H1 (cell line): ENCODE measurements at regions not wholly inside any gene's neighbourhood (a gene's known extent, or its start where the extent isn't known, plus 50 kb on each side); places are given as distances from the start of the nearest gene placed in this dataset.

ENCODE experiments used
- CTCF ChIA-PET: fragments of 300-600 bp; sonication (Branson Sonifier 250); formaldehyde crosslinking; loops from one replicate; lab custom pipeline; 2021; ENCODE audit not compliant: partially characterized antibody; lab: Charles Lee
- POLR2A ChIA-PET: fragments of 300-600 bp; sonication (Branson Sonifier 250); formaldehyde crosslinking; loops from one replicate; lab custom pipeline; 2021; ENCODE audit warnings: inconsistent platforms; ENCODE audit not compliant: partially characterized antibody; lab: Charles Lee
- DNase-seq, 2 experiments: peaks; one replicate each; pipeline versions ENCODE4 v3.0.0 to v3.0.0-alpha.2; 2010 to 2022; ENCODE audit warnings: low spot score in 2 of 2, low read depth in 1 of 2, mixed read lengths in 1 of 2
- FAIRE-seq: peaks from 2 replicates; lab custom pipeline; 2011; peaks lifted over from hg19 to GRCh38; lab: Jason Lieb, UNC
- H2AFZ ChIP-seq: 2 replicates; pipeline ENCODE4 v1.8.1; 2012; ENCODE audit warnings: low read length, inconsistent platforms
- H2AK5ac ChIP-seq: 2 replicates; pipeline ENCODE4 v1.6.1; 2013; ENCODE audit warnings: low read depth, low read length
- H2BK120ac ChIP-seq: replicated peaks from 2 replicates; pipeline ENCODE3; 2013; ENCODE audit warnings: low read depth, low read length, inconsistent platforms
- H2BK12ac ChIP-seq: 2 replicates; pipeline ENCODE4 v1.6.1; 2013; ENCODE audit warnings: low read depth, low read length
- H2BK15ac ChIP-seq: 2 replicates; pipeline ENCODE4 v1.6.1; 2013; ENCODE audit warnings: low read length
- H2BK20ac ChIP-seq: 2 replicates; pipeline ENCODE4 v1.6.1; 2013; ENCODE audit warnings: low read length
- H2BK5ac ChIP-seq: 2 replicates; pipeline ENCODE4 v1.6.1; 2013; ENCODE audit warnings: low read depth, low read length
- H3K14ac ChIP-seq: 2 replicates; pipeline ENCODE4 v1.6.1; 2013; ENCODE audit warnings: inconsistent platforms; ENCODE audit not compliant: insufficient read length
- H3K18ac ChIP-seq: 2 replicates; pipeline ENCODE4 v1.6.1; 2013; ENCODE audit warnings: low read length; ENCODE audit errors: extremely low read depth
- H3K23ac ChIP-seq: 2 replicates; pipeline ENCODE4 v1.6.1; 2013; ENCODE audit warnings: inconsistent platforms; ENCODE audit not compliant: insufficient read length
- H3K23me2 ChIP-seq: 2 replicates; pipeline ENCODE4 v1.6.1; 2013; ENCODE audit warnings: low read depth, low read length
- H3K27ac ChIP-seq: 2 replicates; pipeline ENCODE4 v1.6.1; 2011; ENCODE audit warnings: low read depth, low read length, inconsistent platforms
- H3K27me3 ChIP-seq, 4 experiments: replicated peaks in 1 of 4; 1 replicate in 1 of 4; 2 replicates in 3 of 4; pipeline versions ENCODE4 v1.6.1 to v1.8.1; 2011 to 2013; ENCODE audit warnings: low read length in 3 of 4, mild to moderate bottlenecking in 3 of 4, inconsistent platforms in 2 of 4, mixed read lengths in 2 of 4, moderate library complexity in 1 of 4; ENCODE audit not compliant: control insufficient read depth in 3 of 4, insufficient read depth in 3 of 4; ENCODE audit errors: extremely low read depth in 1 of 4
- H3K36me3 ChIP-seq, 4 experiments: 2 replicates each; pipeline versions ENCODE4 v1.6.1 to v1.8.1; 2011 to 2013; ENCODE audit warnings: mild to moderate bottlenecking in 4 of 4, low read length in 3 of 4, moderate library complexity in 2 of 4, control low read depth in 1 of 4, inconsistent platforms in 1 of 4; ENCODE audit not compliant: insufficient read depth in 4 of 4, control insufficient read depth in 2 of 4
- H3K4ac ChIP-seq: replicated peaks from 2 replicates; pipeline ENCODE3; 2013; ENCODE audit warnings: low read length, low read depth, mixed read lengths, inconsistent platforms; ENCODE audit not compliant: insufficient read length
- H3K4me1 ChIP-seq, 4 experiments: replicated peaks in 1 of 4; 1 replicate in 1 of 4; 2 replicates in 3 of 4; pipeline versions ENCODE4 v1.6.1 to v1.8.1; 2011 to 2013; ENCODE audit warnings: low read length in 3 of 4, inconsistent platforms in 2 of 4, mixed read lengths in 1 of 4; ENCODE audit not compliant: insufficient read depth in 4 of 4, control insufficient read depth in 3 of 4
- H3K4me2 ChIP-seq, 2 experiments: 2 replicates each; pipeline versions ENCODE4 v1.6.1 to v1.8.1; 2011 to 2013; ENCODE audit warnings: low read depth in 2 of 2, low read length in 2 of 2, control low read depth in 1 of 2, inconsistent platforms in 1 of 2, mild to moderate bottlenecking in 1 of 2; ENCODE audit not compliant: insufficient read depth in 1 of 2
- H3K4me3 ChIP-seq, 4 experiments: fragments of 200-600, 300-600 bp in 1 of 4; sonication (generic), shearing (Covaris generic), sonication (Bioruptor Twin) in 1 of 4; 2 replicates each; pipeline versions ENCODE4 v1.5.1 to v1.8.1; 2011 to 2016; ENCODE audit warnings: low read length in 4 of 4, low read depth in 3 of 4, control low read depth in 2 of 4, inconsistent platforms in 2 of 4, mild to moderate bottlenecking in 2 of 4, mixed read lengths in 1 of 4, moderate library complexity in 1 of 4; ENCODE audit not compliant: insufficient read depth in 2 of 4; ENCODE audit errors: extremely low read depth in 1 of 4
- H3K56ac ChIP-seq: replicated peaks from 2 replicates; pipeline ENCODE3; 2013; ENCODE audit warnings: low read depth, mild to moderate bottlenecking, mixed read lengths, low read length, inconsistent platforms; ENCODE audit not compliant: insufficient read length
- H3K79me1 ChIP-seq: 2 replicates; pipeline ENCODE4 v1.6.1; 2013; ENCODE audit warnings: low read depth, low read length, control low read depth
- H3K79me2 ChIP-seq, 2 experiments: 2 replicates each; pipeline versions ENCODE4 v1.6.1 to v1.8.1; 2012 to 2013; ENCODE audit warnings: low read length in 2 of 2, mild to moderate bottlenecking in 2 of 2, inconsistent platforms in 1 of 2; ENCODE audit not compliant: insufficient read depth in 2 of 2, control insufficient read depth in 1 of 2
- H3K9ac ChIP-seq, 4 experiments: replicated peaks in 1 of 4; 1 replicate in 1 of 4; 2 replicates in 3 of 4; pipeline versions ENCODE4 v1.6.1 to v1.8.1; 2011 to 2013; ENCODE audit warnings: low read depth in 3 of 4, low read length in 3 of 4, control low read depth in 2 of 4, mild to moderate bottlenecking in 2 of 4, moderate library complexity in 2 of 4, inconsistent platforms in 1 of 4; ENCODE audit errors: extremely low read depth in 1 of 4
- H3K9me3 ChIP-seq, 2 experiments: 2 replicates each; pipeline versions ENCODE4 v1.6.1 to v1.8.1; 2012 to 2013; ENCODE audit warnings: mild to moderate bottlenecking in 2 of 2, moderate library complexity in 2 of 2, control low read depth in 1 of 2, inconsistent platforms in 1 of 2, low read depth in 1 of 2, low read length in 1 of 2, mixed read lengths in 1 of 2; ENCODE audit not compliant: insufficient read depth in 2 of 2
- H4K20me1 ChIP-seq, 2 experiments: replicated peaks in 1 of 2; 2 replicates each; pipeline versions ENCODE3 to v1.8.1; 2011 to 2013; ENCODE audit warnings: inconsistent platforms in 2 of 2, low read length in 2 of 2, mild to moderate bottlenecking in 1 of 2; ENCODE audit not compliant: insufficient read depth in 2 of 2, control insufficient read depth in 1 of 2
- H4K5ac ChIP-seq: 2 replicates; pipeline ENCODE4 v1.6.1; 2013; ENCODE audit warnings: low read length, low read depth, mixed read lengths, inconsistent platforms; ENCODE audit not compliant: insufficient read length
- H4K8ac ChIP-seq: 2 replicates; pipeline ENCODE4 v1.8.0; 2013; ENCODE audit warnings: mild to moderate bottlenecking, moderate library complexity, low read length, inconsistent platforms; ENCODE audit not compliant: insufficient read depth; ENCODE audit errors: extremely low read depth
- H4K91ac ChIP-seq: replicated peaks from 2 replicates; pipeline ENCODE3; 2013; ENCODE audit warnings: low read length, mixed read lengths, inconsistent platforms; ENCODE audit not compliant: insufficient read length
- BCL11A ChIP-seq, 2 experiments: IDR thresholded peaks; one replicate each; pipeline ENCODE4 v1.6.1; 2011; ENCODE audit warnings: low read depth in 2 of 2, low read length in 2 of 2, mild to moderate bottlenecking in 2 of 2
- BRCA1 ChIP-seq: IDR thresholded peaks from 2 replicates; pipeline ENCODE4 v1.6.1; 2012; ENCODE audit warnings: low read depth, low read length, improper control_type of control experiment
- CHD1 ChIP-seq: IDR thresholded peaks from 2 replicates; pipeline ENCODE4 v1.6.1; 2012; ENCODE audit warnings: low read depth, low read length, improper control_type of control experiment
- CREB1 ChIP-seq: IDR thresholded peaks from 2 replicates; pipeline ENCODE4 v1.6.1; 2012; ENCODE audit warnings: inconsistent platforms
- GTF2F1 ChIP-seq: IDR thresholded peaks from 2 replicates; pipeline ENCODE4 v1.6.1; 2012; ENCODE audit warnings: low read depth, low read length, improper control_type of control experiment, borderline replicate concordance
- KDM1A ChIP-seq: fragments of 200-600, 300-600 bp; sonication (generic); IDR thresholded peaks from 2 replicates; pipeline ENCODE4 v1.7.1; 2016; ENCODE audit warnings: mild to moderate bottlenecking, low read length, borderline replicate concordance
- NANOG ChIP-seq: IDR thresholded peaks from 2 replicates; pipeline ENCODE4 v1.6.1; 2011; ENCODE audit warnings: low read length, low read depth, mild to moderate bottlenecking, inconsistent platforms; ENCODE audit not compliant: insufficient read depth, poor library complexity, severe bottlenecking
- PHF8 ChIP-seq: fragments of 200-600 bp; sonication (generic); conservative IDR thresholded peaks from 2 replicates; pipeline ENCODE4 v1.7.1; 2012; ENCODE audit warnings: low read depth, mild to moderate bottlenecking, inconsistent platforms, low read length, moderate library complexity
- POLR2A ChIP-seq, 2 experiments: IDR thresholded peaks; 1 replicate in 1 of 2; 2 replicates in 1 of 2; pipeline ENCODE4 v1.6.1; 2011; ENCODE audit warnings: low read depth in 2 of 2, low read length in 2 of 2, mild to moderate bottlenecking in 2 of 2; ENCODE audit errors: control extremely low read depth in 1 of 2
- RXRA ChIP-seq: IDR thresholded peaks from 2 replicates; pipeline ENCODE4 v1.6.1; 2011; ENCODE audit warnings: low read depth, mild to moderate bottlenecking, low read length, moderate library complexity; ENCODE audit not compliant: insufficient read depth
- TAF7 ChIP-seq: optimal IDR thresholded peaks from 2 replicates; pipeline ENCODE3; 2011; ENCODE audit warnings: low read depth, mild to moderate bottlenecking, inconsistent platforms, low read length, moderate library complexity, borderline replicate concordance
- ZNF274 ChIP-seq: IDR thresholded peaks from 2 replicates; pipeline ENCODE4 v1.7.0; 2012; ENCODE audit warnings: low read length, borderline replicate concordance; ENCODE audit errors: extremely low read depth
- WGBS, 2 experiments: shearing (Covaris generic) in 1 of 2; methylation state at CpG; one replicate each; pipeline versions ENCODE4 v1.1.6 to v1.1.7; 2013 to 2015; ENCODE audit warnings: low lambda C conversion rate in 2 of 2, mixed read lengths in 2 of 2, inconsistent platforms in 1 of 2, low coverage in 1 of 2, missing lambda C conversion rate in 1 of 2; ENCODE audit not compliant: insufficient replicate concordance in 2 of 2, insufficient coverage in 1 of 2, insufficient read length in 1 of 2; ENCODE audit errors: extremely low coverage in 1 of 2, missing lambda C conversion rate in 1 of 2; 5-methylcytosine and 5-hydroxymethylcytosine counted together
- TF ChIP-seq, protein P1 (sequence below), 3 experiments: IDR thresholded peaks; 1 replicate in 2 of 3; 2 replicates in 1 of 3; pipeline versions ENCODE4 v1.5.1 to v1.6.1; 2011; ENCODE audit warnings: low read length in 3 of 3, mild to moderate bottlenecking in 3 of 3, inconsistent platforms in 2 of 3, low read depth in 1 of 3, moderate library complexity in 1 of 3; ENCODE audit not compliant: insufficient read depth in 1 of 3; ENCODE audit errors: control extremely low read depth in 1 of 3

DNA sequence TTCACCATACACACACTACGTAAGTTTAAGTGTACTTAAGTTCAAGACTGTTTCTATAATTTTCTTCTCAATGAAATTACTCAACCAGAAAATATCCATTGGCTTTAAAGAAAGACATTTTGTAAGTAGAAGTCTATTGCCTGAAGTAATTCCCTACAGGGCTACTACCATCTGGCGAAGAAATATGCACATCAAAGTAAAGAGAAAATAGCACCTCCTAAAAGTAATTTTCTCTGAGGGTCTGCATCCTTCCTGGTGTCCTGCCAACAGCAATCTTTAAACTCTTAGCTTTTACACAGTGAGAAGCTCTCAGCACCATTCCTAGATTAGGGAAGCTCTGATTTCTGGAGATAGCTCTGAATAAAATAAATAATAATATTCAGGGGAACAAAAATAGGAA, 498.5 kb upstream of the TYRP1 start:
- H3K9ac ChIP-seq, result no peak overlapping the region
- ChIA-PET CTCF (interaction anchor here (1.2 kb wide), 1 partner anchor 9 kb away, joined by 5 read pairs; no protein-coding TSS in a partner anchor), POLR2A (no interaction called here)
- FAIRE-seq (no peak), DNase-seq (no peak)
- H3K27me3 ChIP-seq, result no peaks in the 10 kb centered on the region
- no peak overlapping the region for H3K4me3 ChIP-seq
- no peak overlapping the region for H2BK15ac ChIP-seq
- H3K14ac ChIP-seq, result no peak overlapping the region
- WGBS, 2 experiments, result 92% methylated on average over 2 of the region's 2 CpGs; no CpG with 5 or more reads in 1 of the 2 experiments
- no peak overlapping the region for H3K56ac ChIP-seq
- H3K4me2 ChIP-seq, result no peak overlapping the region
- no peaks in the 10 kb centered on the region for H3K79me2 ChIP-seq
- H3K23ac ChIP-seq, result no peak overlapping the region
- no peak overlapping the region for H4K5ac ChIP-seq
- no peak overlapping the region for H4K8ac ChIP-seq
- no peak overlapping the region for H2BK120ac ChIP-seq
- no peak overlapping the region for H3K4ac ChIP-seq
- H3K4me1 ChIP-seq, result no peaks in the 10 kb centered on the region; a peak in 3 of 7 replicates
- no peaks in the 10 kb centered on the region for H3K79me1 ChIP-seq
- H4K91ac ChIP-seq, result no peak overlapping the region
- H3K27ac ChIP-seq, result no peak overlapping the region
- H3K36me3 ChIP-seq, result no peaks in the 10 kb centered on the region
- H3K9me3 ChIP-seq, result no peaks in the 10 kb centered on the region; a peak in 1 of 4 replicates
- no peak overlapping the region for H2AFZ ChIP-seq
- H2BK12ac ChIP-seq, result no peak overlapping the region
- H4K20me1 ChIP-seq, result no peaks in the 10 kb centered on the region
- H2BK20ac ChIP-seq, result no peak overlapping the region
- no peak overlapping the region for H2AK5ac ChIP-seq
- H3K18ac ChIP-seq, result no peak overlapping the region
- H3K23me2 ChIP-seq, result no peaks in the 10 kb centered on the region
- H2BK5ac ChIP-seq, result no peak overlapping the region
- TF ChIP-seq NANOG (no peak), ZNF274 (no peak), BRCA1 (no peak), CREB1 (no peak), CHD1 (no peak), TAF7 (no peak), RXRA (no peak), GTF2F1 (no peak), BCL11A (IDR thresholded peaks at IDR 0.05; ENCODE audit: low read depth in 2 of 2, low read length in 2 of 2) (no peak), PHF8 (no peak), KDM1A (no peak), POLR2A (IDR thresholded peaks at IDR 0.05; ENCODE audit: control extremely low read depth in 1 of 2, low read depth in 2 of 2, low read length in 2 of 2) (no peak)
- TF ChIP-seq, protein P1, sequence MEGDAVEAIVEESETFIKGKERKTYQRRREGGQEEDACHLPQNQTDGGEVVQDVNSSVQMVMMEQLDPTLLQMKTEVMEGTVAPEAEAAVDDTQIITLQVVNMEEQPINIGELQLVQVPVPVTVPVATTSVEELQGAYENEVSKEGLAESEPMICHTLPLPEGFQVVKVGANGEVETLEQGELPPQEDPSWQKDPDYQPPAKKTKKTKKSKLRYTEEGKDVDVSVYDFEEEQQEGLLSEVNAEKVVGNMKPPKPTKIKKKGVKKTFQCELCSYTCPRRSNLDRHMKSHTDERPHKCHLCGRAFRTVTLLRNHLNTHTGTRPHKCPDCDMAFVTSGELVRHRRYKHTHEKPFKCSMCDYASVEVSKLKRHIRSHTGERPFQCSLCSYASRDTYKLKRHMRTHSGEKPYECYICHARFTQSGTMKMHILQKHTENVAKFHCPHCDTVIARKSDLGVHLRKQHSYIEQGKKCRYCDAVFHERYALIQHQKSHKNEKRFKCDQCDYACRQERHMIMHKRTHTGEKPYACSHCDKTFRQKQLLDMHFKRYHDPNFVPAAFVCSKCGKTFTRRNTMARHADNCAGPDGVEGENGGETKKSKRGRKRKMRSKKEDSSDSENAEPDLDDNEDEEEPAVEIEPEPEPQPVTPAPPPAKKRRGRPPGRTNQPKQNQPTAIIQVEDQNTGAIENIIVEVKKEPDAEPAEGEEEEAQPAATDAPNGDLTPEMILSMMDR (IDR thresholded peaks at IDR 0.05; ENCODE audit: control extremely low read depth in 1 of 3, insufficient read depth in 1 of 3, low read depth in 1 of 3, low read length in 3 of 3), result no peak
